Thyroid gland (tissue), 4 donors: ENCODE measurements at regions not wholly inside any gene's neighbourhood (a gene's known extent, or its start where the extent isn't known, plus 50 kb on each side); places are given as distances from the start of the nearest gene placed in this dataset.

Experiments
- DNase-seq, 2 donors: peaks; one replicate each; pipeline ENCODE4 v3.0.0-alpha.2; 2019
- H3K27ac ChIP-seq, 3 donors: fragments of 200-600 bp; sonication (generic); 1 replicate in 2 of 3; 2 replicates in 1 of 3; pipeline ENCODE4 v1.5.1; 2016 to 2019; ENCODE audit warnings: mild to moderate bottlenecking in 1 of 3, moderate library complexity in 1 of 3
- H3K27me3 ChIP-seq: fragments of 200-600 bp; sonication (generic); one replicate; pipeline ENCODE4 v1.5.1; 2019
- H3K36me3 ChIP-seq, 2 donors: fragments of 200-600 bp; sonication (generic); one replicate each; pipeline ENCODE4 v1.5.1; 2016 to 2019
- H3K4me1 ChIP-seq, 2 donors: fragments of 200-600 bp; sonication (generic); one replicate each; pipeline ENCODE4 v1.5.1; 2017 to 2019
- H3K4me3 ChIP-seq, 3 donors: fragments of 200-600 bp; sonication (generic); replicated peaks in 1 of 3; 1 replicate in 2 of 3; 2 replicates in 1 of 3; pipeline ENCODE4 v1.5.1; 2016; ENCODE audit warnings: mild to moderate bottlenecking in 1 of 3
- H3K9me3 ChIP-seq: fragments of 200-600 bp; sonication (generic); one replicate; pipeline ENCODE4 v1.5.1; 2017
- POLR2A ChIP-seq, 2 donors: fragments of 450-650 bp; IDR thresholded peaks; one replicate each; pipeline ENCODE4 v1.6.1; 2017; ENCODE audit warnings: antibody characterized with exemption in 2 of 2, mild to moderate bottlenecking in 2 of 2, moderate library complexity in 1 of 2
- WGBS, 2 donors: methylation state at CpG; one replicate each; pipeline ENCODE4 v1.1.5; 2017; 5-methylcytosine and 5-hydroxymethylcytosine counted together
- intact Hi-C: fragments of 100-400 bp; cut with DNase I; formaldehyde crosslinking; loops from one replicate; pipeline ENCODE4 v1.15.1; 2023
- TF ChIP-seq, protein P1 (sequence below), 6 experiments: fragments of 200-600 bp in 3 of 6; fragments of 450-650 bp in 3 of 6; sonication (generic) in 3 of 6; IDR thresholded peaks; one replicate each; pipeline ENCODE4 v1.5.1; 2016 to 2019; ENCODE audit warnings: antibody characterized with exemption in 6 of 6, mild to moderate bottlenecking in 2 of 6, inconsistent platforms in 1 of 6, moderate library complexity in 1 of 6

DNA sequence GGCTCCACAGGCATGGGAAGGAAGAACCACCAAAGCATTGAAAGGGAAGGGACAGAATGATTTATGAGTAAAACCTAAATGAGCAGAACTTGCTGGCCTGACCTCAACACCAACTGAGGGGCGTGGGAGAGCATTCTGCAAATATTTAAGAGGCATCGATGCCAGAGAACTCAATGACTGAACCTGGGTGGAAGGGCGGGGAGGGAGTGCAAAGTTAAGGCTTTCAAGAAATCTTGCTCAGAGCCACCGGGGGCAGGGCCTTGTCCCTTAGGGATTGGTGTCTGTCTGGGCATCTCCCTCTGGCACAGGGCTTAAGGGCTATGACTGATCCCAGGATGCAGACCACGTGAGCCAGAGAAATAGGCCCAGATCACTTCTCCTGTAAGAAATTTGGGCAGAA, 137.1 kb downstream of the ADAMTS15 start:
- H3K4me3 ChIP-seq: no peak overlapping the region
- DNase-seq: no peak
- intact Hi-C loops: no loop called here
- H3K27ac ChIP-seq: no peak overlapping the region
- H3K36me3 ChIP-seq: no peaks in the 10 kb centered on the region
- no peaks in the 10 kb centered on the region for H3K9me3 ChIP-seq
- H3K4me1 ChIP-seq: peaks cover 0 to 7% of the 10 kb centered on the region in 2 donors
- no peak for TF ChIP-seq POLR2A (IDR thresholded peaks at IDR 0.05)
- TF ChIP-seq, protein P1, sequence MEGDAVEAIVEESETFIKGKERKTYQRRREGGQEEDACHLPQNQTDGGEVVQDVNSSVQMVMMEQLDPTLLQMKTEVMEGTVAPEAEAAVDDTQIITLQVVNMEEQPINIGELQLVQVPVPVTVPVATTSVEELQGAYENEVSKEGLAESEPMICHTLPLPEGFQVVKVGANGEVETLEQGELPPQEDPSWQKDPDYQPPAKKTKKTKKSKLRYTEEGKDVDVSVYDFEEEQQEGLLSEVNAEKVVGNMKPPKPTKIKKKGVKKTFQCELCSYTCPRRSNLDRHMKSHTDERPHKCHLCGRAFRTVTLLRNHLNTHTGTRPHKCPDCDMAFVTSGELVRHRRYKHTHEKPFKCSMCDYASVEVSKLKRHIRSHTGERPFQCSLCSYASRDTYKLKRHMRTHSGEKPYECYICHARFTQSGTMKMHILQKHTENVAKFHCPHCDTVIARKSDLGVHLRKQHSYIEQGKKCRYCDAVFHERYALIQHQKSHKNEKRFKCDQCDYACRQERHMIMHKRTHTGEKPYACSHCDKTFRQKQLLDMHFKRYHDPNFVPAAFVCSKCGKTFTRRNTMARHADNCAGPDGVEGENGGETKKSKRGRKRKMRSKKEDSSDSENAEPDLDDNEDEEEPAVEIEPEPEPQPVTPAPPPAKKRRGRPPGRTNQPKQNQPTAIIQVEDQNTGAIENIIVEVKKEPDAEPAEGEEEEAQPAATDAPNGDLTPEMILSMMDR (IDR thresholded peaks at IDR 0.05): no peak
- H3K27me3 ChIP-seq: no peaks in the 10 kb centered on the region
- 70 to 81% methylated on average over 5 of the region's 5 CpGs for WGBS, 2 donors

DNA sequence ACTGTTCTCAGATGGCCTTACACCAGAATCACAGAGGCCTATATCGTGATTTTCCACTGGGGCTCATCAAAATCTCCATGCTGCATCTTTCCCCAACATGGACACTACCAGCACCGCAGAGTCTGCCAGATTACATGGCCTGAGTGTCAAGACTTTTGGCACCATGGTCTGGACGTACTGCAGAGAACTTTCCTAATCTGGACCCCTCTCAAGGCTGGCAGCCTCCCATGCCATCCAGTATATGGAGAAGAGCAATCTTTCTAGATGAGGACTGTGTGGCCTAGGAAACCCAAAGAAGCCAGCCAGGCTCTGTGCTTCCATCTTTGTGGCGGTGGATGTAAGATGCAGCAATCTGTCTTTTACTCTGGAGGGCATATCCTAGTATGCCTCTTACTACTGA, 139.2 kb downstream of the ADAMTS15 start:
- TF ChIP-seq POLR2A (IDR thresholded peaks at IDR 0.05): no peak
- TF ChIP-seq, protein P1 (IDR thresholded peaks at IDR 0.05): no peak
- H3K36me3 ChIP-seq: no peaks in the 10 kb centered on the region
- WGBS, 2 donors: 70 to 89% methylated on average over 4 of the region's 4 CpGs
- no peak overlapping the region for H3K4me3 ChIP-seq
- no peak for DNase-seq
- intact Hi-C loops: no loop called here
- H3K27ac ChIP-seq: no peak overlapping the region
- no peaks in the 10 kb centered on the region for H3K9me3 ChIP-seq
- peaks cover 0 to 7% of the 10 kb centered on the region in 2 donors for H3K4me1 ChIP-seq
- no peaks in the 10 kb centered on the region for H3K27me3 ChIP-seq

DNA sequence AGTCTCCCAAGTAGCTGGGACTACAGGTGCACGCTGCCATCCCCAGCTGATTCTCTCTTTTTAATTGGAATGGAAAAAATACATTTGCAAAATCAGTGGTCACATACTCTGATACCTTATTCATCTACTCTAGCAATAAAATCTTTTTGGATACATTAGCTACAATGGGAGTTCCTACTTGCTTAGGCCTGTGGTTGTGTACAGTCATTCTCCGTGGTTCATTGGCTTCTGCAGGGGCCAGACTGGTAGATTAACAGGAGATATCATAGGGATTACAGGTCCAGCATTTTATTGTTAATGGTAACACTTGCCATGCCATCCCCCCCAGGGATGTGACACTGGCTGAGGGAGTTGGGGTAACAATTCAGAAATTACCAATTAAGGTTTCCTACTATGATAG, 140.0 kb downstream of the ADAMTS15 start:
- TF ChIP-seq POLR2A (IDR thresholded peaks at IDR 0.05): no peak
- TF ChIP-seq, protein P1 (IDR thresholded peaks at IDR 0.05): no peak
- no peaks in the 10 kb centered on the region for H3K9me3 ChIP-seq
- no peaks in the 10 kb centered on the region for H3K27me3 ChIP-seq
- H3K4me1 ChIP-seq: peaks cover 0 to 7% of the 10 kb centered on the region in 2 donors
- no peak overlapping the region for H3K27ac ChIP-seq
- intact Hi-C loops: no loop called here
- 90 to 91% methylated on average over 2 of the region's 2 CpGs for WGBS, 2 donors
- DNase-seq: no peak
- H3K4me3 ChIP-seq: no peak overlapping the region
- no peaks in the 10 kb centered on the region for H3K36me3 ChIP-seq

DNA sequence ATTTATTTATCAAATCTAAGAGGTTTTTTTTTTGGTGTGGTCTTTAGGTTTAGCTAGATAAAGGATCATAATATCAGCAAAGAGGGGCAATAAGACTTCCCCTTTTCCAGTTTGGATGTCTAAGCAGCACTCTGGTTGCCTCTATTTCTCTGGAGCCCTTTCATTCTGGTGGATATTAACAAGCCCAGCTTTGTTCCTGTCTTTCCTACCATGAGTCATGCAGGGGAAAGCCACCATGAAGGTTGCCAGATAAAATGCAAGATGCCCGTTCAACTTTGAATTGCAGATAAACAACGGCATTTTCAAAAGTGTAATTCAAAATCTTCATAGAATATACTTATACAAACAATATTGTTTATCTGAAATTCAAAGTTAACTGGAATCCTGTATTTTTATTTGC, 143.6 kb downstream of the ADAMTS15 start:
- intact Hi-C loops: no loop called here
- Histone ChIP-seq H3K36me3 (no peaks in the 10 kb centered on the region), H3K27me3 (no peaks in the 10 kb centered on the region), H3K4me1 (no peaks in the 10 kb centered on the region), H3K4me3 (no peak overlapping the region), H3K27ac (no peak overlapping the region), H3K9me3 (no peaks in the 10 kb centered on the region)
- DNase-seq: no peak
- TF ChIP-seq, protein P1 (IDR thresholded peaks at IDR 0.05): no peak
- no peak for TF ChIP-seq POLR2A (IDR thresholded peaks at IDR 0.05)
- 38 to 62% methylated on average over 2 of the region's 2 CpGs for WGBS, 2 donors

DNA sequence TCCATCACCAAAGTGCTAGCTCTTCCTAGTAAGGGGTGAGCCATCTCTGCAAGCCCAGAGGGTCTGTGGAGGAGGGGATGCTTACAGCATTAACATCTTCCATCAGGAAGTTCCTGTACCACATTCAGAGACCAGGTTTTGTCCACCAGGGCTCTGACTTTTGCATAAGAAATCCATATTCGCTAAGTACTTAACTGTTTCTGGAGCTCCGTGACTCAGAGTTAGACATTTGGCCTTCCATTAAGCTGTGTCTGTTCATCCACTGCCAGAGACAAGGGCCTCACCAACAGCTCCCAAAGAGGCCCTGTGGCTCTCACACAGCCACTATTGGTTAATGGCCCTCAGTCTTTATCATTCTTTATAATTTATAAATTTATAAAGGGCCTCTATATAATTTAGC, 144.6 kb downstream of the ADAMTS15 start:
- DNase-seq: no peak
- intact Hi-C loops: no loop called here
- TF ChIP-seq, protein P1 (IDR thresholded peaks at IDR 0.05): no peak
- TF ChIP-seq POLR2A (IDR thresholded peaks at IDR 0.05): no peak
- WGBS, 2 donors: 93 to 94% methylated on average over 2 of the region's 2 CpGs
- no peaks in the 10 kb centered on the region for H3K36me3 ChIP-seq
- H3K27ac ChIP-seq: no peak overlapping the region
- no peaks in the 10 kb centered on the region for H3K27me3 ChIP-seq
- no peak overlapping the region for H3K4me3 ChIP-seq
- no peaks in the 10 kb centered on the region for H3K9me3 ChIP-seq
- no peaks in the 10 kb centered on the region for H3K4me1 ChIP-seq
